NCI-H526 (cell line): ENCODE measurements at regions not wholly inside any gene's neighbourhood (a gene's known extent, or its start where the extent isn't known, plus 50 kb on each side); places are given as distances from the start of the nearest gene placed in this dataset.
"Not testable (repeated sequence)": the region's sequence is repeated elsewhere in the genome, so short reads cannot be mapped to it uniquely, and the experiment has no call there.

Experiments used
- DNase-seq, 2 experiments: peaks; one replicate each; lab custom pipeline; 2025; lab: John Stamatoyannopoulos, UW

GRCh38 chr6:90372450-90372849 lies 75.8 kb upstream of the BACH2 start:
- no peak for DNase-seq

- DNase-seq: no peak
These were observed 73.9 kb upstream of the BACH2 start for GRCh38 chr6:90370493-90370959.

- DNase-seq: no peak
These were observed 73.0 kb upstream of the BACH2 start for GRCh38 chr6:90369651-90370050.

- DNase-seq: no peak
These were observed 72.4 kb upstream of the BACH2 start for GRCh38 chr6:90369024-90369519.

- no peak for DNase-seq
These were observed 72.0 kb upstream of the BACH2 start for GRCh38 chr6:90368601-90369000.

- no peak for DNase-seq
These were observed 71.4 kb upstream of the BACH2 start for GRCh38 chr6:90368001-90368400.

- DNase-seq: no peak
These were observed 69.0 kb upstream of the BACH2 start for GRCh38 chr6:90365565-90366219.

GRCh38 chr6:90365002-90365401 lies 68.4 kb upstream of the BACH2 start:
- no peak for DNase-seq

GRCh38 chr6:90364286-90364685 lies 67.6 kb upstream of the BACH2 start:
- no peak for DNase-seq

GRCh38 chr6:90362318-90362717 lies 65.7 kb upstream of the BACH2 start:
- no peak for DNase-seq

GRCh38 chr6:90361174-90361573 lies 64.5 kb upstream of the BACH2 start:
- DNase-seq: no peak

- not testable (repeated sequence) for DNase-seq
These were observed 61.6 kb upstream of the BACH2 start for GRCh38 chr6:90358036-90358770.

GRCh38 chr6:90356012-90356421 lies 59.4 kb upstream of the BACH2 start:
- no peak for DNase-seq

GRCh38 chr6:90354961-90355360 lies 58.3 kb upstream of the BACH2 start:
- no peak for DNase-seq

GRCh38 chr6:90351696-90352095 lies 55.1 kb upstream of the BACH2 start:
- no peak for DNase-seq

GRCh38 chr6:90350689-90351554 lies 54.3 kb upstream of the BACH2 start:
- DNase-seq: no peak

- no peak for DNase-seq
These were observed 50.8 kb upstream of the BACH2 start for GRCh38 chr6:90347411-90347851.

- no peak for DNase-seq
These were observed 50.1 kb upstream of the BACH2 start for GRCh38 chr6:90346729-90347128.
